ENCODE measurements at regions not wholly inside any gene's neighbourhood (a gene's known extent, or its start where the extent isn't known, plus 50 kb on each side); places are given as distances from the start of the nearest gene placed in this dataset.
A peak's percentile ranks its signal among the peaks of the same experiment; 100 is the strongest.

DNA sequence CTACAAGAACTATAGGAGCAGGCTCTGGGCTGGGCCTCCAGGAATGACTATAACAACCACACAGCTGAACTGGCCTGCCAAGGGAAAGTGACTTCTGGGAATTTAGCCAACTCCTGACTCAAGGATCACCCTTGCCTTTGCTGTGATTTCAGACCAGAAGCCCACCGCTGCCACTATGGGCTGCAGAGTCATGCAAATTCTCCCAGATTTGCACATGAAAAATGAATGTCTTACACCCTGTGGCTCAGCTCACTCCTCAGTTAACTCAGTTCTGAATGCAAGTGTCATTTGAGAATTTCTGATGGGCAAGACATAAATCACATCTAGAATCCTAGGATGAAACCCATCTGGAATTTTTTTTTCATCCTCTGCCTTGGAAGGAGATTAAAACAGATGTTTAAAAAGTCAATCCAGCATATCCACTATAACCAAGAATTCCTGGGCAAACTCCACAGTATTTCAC, 186.5 kb upstream of the BET1 start:
- Histone ChIP-seq H3K56ac (ENCODE audit: extremely low read depth, insufficient read depth, low read length) (no peak overlapping the region), H4K20me1 (ENCODE audit: insufficient read depth, low read length) (no peaks in the 10 kb centered on the region), H2BK20ac (ENCODE audit: low read depth, low read length) (no peak overlapping the region; the same call in 1 of the 2 replicates), H4K8ac (ENCODE audit: low read depth in 2 of 2, low read length in 2 of 2) (peak overlapping the region in 1 of 2 experiments; percentile 44; a peak in 1 of 4 replicates), H2AK5ac (ENCODE audit: low read depth, low read length) (no peak overlapping the region), H3K23ac (ENCODE audit: low read depth, low read length) (no peak overlapping the region), H2BK15ac (ENCODE audit: low read depth, low read length) (0 out of 3 replicates have a peak overlapping the region, but pooled peaks have one; percentile 2), H3K27me3 (ENCODE audit: control insufficient read depth, insufficient read depth, low read length) (no peaks in the 10 kb centered on the region), H3K18ac (ENCODE audit: low read depth, low read length) (no peak overlapping the region), H3K4me1 (ENCODE audit: control insufficient read depth, insufficient read depth, low read length) (peaks cover 2% of the 10 kb centered on the region; the same call in 1 of the 2 replicates), H2AFZ (replicated peaks; ENCODE audit: low read length, poor library complexity) (peak overlapping the region; percentile 37), H3K4me3 (ENCODE audit: insufficient read depth, low read depth, low read length) (no peak overlapping the region), H3K36me3 (ENCODE audit: control insufficient read depth, insufficient read depth, low read length) (no peaks in the 10 kb centered on the region), H4K91ac (ENCODE audit: insufficient read depth, low read depth, low read length) (0 out of 2 replicates have a peak overlapping the region, but pooled peaks have one; percentile 7), H2AK9ac (replicated peaks; ENCODE audit: low read depth, low read length, poor library complexity) (peak overlapping the region; percentile 19), H3K9ac (ENCODE audit: low read depth, low read length) (no peak overlapping the region), H2BK5ac (ENCODE audit: low read depth, low read length, poor library complexity, severe bottlenecking) (peak overlapping the region; percentile 52), H2BK120ac (ENCODE audit: low read depth, low read length) (no peak overlapping the region), H3K27ac (ENCODE audit: insufficient read depth, low read length) (peak overlapping the region; percentile 0; the same call in 1 of the 2 replicates), H3K4me2 (ENCODE audit: low read depth, low read length) (no peak overlapping the region; the same call in 1 of the 2 replicates), H3K9me1 (ENCODE audit: insufficient read depth, low read length) (peaks cover 3% of the 10 kb centered on the region; the same call in 1 of the 2 replicates), H3K79me1 (ENCODE audit: low read depth in 1 of 2, low read length in 2 of 2) (no peaks in the 10 kb centered on the region), H3K9me3 (ENCODE audit: control insufficient read depth, insufficient read depth, low read length) (no peaks in the 10 kb centered on the region), H3K14ac (replicated peaks; ENCODE audit: low read depth, low read length) (no peak overlapping the region), H3K4ac (ENCODE audit: low read depth, low read length) (no peak overlapping the region), H4K5ac (ENCODE audit: low read depth, low read length) (no peak overlapping the region)
- no CpG with 5 or more reads among the region's 1 CpG for WGBS, 2 experiments (ENCODE audit: extremely low coverage in 2 of 2, insufficient read length in 1 of 2)
- in situ Hi-C loops (cut with MboI; ENCODE audit: low sequenced_read_pairs): no loop called here
- no TSS peak for BruUV-seq (replicated peaks)
- ATAC-seq (ENCODE audit: low read depth) (peak; percentile 97), DNase-seq (peak; percentile 98)
- ChIA-PET CTCF (interaction anchor here (0.7 kb wide), 1 partner anchor 196 kb away, joined by 3 read pairs; no protein-coding TSS in a partner anchor), POLR2A (ENCODE audit: unreplicated experiment) (no interaction called here)
- intact Hi-C loops (cut with micrococcal nuclease): no loop called here
- dilution Hi-C loops (cut with HindIII; ENCODE audit: low sequenced_read_pairs, unreplicated experiment): no loop called here
- peak; percentile 58 for TF ChIP-seq RCOR1 (IDR thresholded peaks at IDR 0.05; ENCODE audit: insufficient replicate concordance, low read length)
- no peak for TF ChIP-seq POLR2A (IDR thresholded peaks at IDR 0.05; ENCODE audit: low read depth, low read length)
- TF ChIP-seq BHLHE40 (IDR thresholded peaks at IDR 0.05; ENCODE audit: low read depth, low read length): peak; percentile 39
- TF ChIP-seq RFX5 (IDR thresholded peaks at IDR 0.05; ENCODE audit: low read depth, low read length): no peak
- TF ChIP-seq MAFK (IDR thresholded peaks at IDR 0.05; ENCODE audit: low read depth, low read length): peak; percentile 39; the same call in 1 of the 2 replicates
- no peak for TF ChIP-seq MXI1 (IDR thresholded peaks at IDR 0.05; ENCODE audit: borderline replicate concordance, low read depth, low read length)
- TF ChIP-seq NFE2L2 (IDR thresholded peaks at IDR 0.05; ENCODE audit: low read depth, low read length): 0 out of 2 replicates have a peak, but pooled peaks have one; percentile 29
- peak; percentile 27; the same call in 1 of the 2 replicates for TF ChIP-seq RAD21 (IDR thresholded peaks at IDR 0.05; ENCODE audit: low read length)
- no peak for TF ChIP-seq SMC3 (IDR thresholded peaks at IDR 0.05; ENCODE audit: low read depth, low read length)
- TF ChIP-seq CHD1 (IDR thresholded peaks at IDR 0.05; ENCODE audit: low read depth, low read length): no peak; the same call in 1 of the 2 replicates
- no peak for TF ChIP-seq MAZ (IDR thresholded peaks at IDR 0.05; ENCODE audit: borderline replicate concordance, low read depth, low read length)
- peak; percentile 3; the same call in 1 of the 2 replicates for TF ChIP-seq CEBPB (IDR thresholded peaks at IDR 0.05; ENCODE audit: low read depth, low read length)
- no peak for TF ChIP-seq CTCF (conservative IDR thresholded peaks at IDR 0.05; ENCODE audit: low read depth, low read length)
- peak; percentile 39; the same call in 1 of the 2 replicates for TF ChIP-seq FOS (IDR thresholded peaks at IDR 0.05; ENCODE audit: low read depth, low read length)
- TF ChIP-seq, protein P1, sequence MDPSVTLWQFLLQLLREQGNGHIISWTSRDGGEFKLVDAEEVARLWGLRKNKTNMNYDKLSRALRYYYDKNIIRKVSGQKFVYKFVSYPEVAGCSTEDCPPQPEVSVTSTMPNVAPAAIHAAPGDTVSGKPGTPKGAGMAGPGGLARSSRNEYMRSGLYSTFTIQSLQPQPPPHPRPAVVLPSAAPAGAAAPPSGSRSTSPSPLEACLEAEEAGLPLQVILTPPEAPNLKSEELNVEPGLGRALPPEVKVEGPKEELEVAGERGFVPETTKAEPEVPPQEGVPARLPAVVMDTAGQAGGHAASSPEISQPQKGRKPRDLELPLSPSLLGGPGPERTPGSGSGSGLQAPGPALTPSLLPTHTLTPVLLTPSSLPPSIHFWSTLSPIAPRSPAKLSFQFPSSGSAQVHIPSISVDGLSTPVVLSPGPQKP (IDR thresholded peaks at IDR 0.05; ENCODE audit: borderline replicate concordance, low read depth, low read length): no peak
- TF ChIP-seq, protein P2, sequence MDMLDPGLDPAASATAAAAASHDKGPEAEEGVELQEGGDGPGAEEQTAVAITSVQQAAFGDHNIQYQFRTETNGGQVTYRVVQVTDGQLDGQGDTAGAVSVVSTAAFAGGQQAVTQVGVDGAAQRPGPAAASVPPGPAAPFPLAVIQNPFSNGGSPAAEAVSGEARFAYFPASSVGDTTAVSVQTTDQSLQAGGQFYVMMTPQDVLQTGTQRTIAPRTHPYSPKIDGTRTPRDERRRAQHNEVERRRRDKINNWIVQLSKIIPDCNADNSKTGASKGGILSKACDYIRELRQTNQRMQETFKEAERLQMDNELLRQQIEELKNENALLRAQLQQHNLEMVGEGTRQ (IDR thresholded peaks at IDR 0.05; ENCODE audit: low read depth, low read length): no peak

All from IMR-90 (cell line).